H9 (cell line): ENCODE measurements at regions not wholly inside any gene's neighbourhood (a gene's known extent, or its start where the extent isn't known, plus 50 kb on each side); places are given as distances from the start of the nearest gene placed in this dataset.

Experiments
- DNase-seq: peaks from one replicate; pipeline ENCODE4 v3.0.0-alpha.2; 2017
- H2AFZ ChIP-seq: one replicate; pipeline ENCODE4 v1.6.1; 2013; ENCODE audit warnings: mild to moderate bottlenecking, low read length, control low read depth, moderate library complexity
- H2AK5ac ChIP-seq: 2 replicates; pipeline ENCODE4 v1.6.1; 2013; ENCODE audit warnings: low read length, control low read depth, mixed read lengths; ENCODE audit not compliant: insufficient read length
- H2BK120ac ChIP-seq: one replicate; pipeline ENCODE4 v1.6.1; 2013; ENCODE audit warnings: low read depth, mild to moderate bottlenecking, low read length, control low read depth, inconsistent platforms; ENCODE audit not compliant: poor library complexity, severe bottlenecking
- H2BK12ac ChIP-seq: 2 replicates; pipeline ENCODE4 v1.6.1; 2013; ENCODE audit warnings: low read length, control low read depth, mixed read lengths, low read depth; ENCODE audit not compliant: insufficient read length
- H2BK15ac ChIP-seq: 2 replicates; pipeline ENCODE4 v1.6.1; 2013; ENCODE audit warnings: low read depth, low read length, control low read depth
- H2BK20ac ChIP-seq: one replicate; pipeline ENCODE4 v1.6.1; 2013; ENCODE audit warnings: low read depth, mild to moderate bottlenecking, low read length, control low read depth, inconsistent platforms; ENCODE audit not compliant: poor library complexity, severe bottlenecking
- H2BK5ac ChIP-seq: 2 replicates; pipeline ENCODE4 v1.6.1; 2013; ENCODE audit warnings: low read length, control low read depth, mixed read lengths; ENCODE audit not compliant: insufficient read length
- H3K14ac ChIP-seq: 2 replicates; pipeline ENCODE4 v1.6.1; 2013; ENCODE audit warnings: low read length, control low read depth; ENCODE audit not compliant: insufficient read depth
- H3K18ac ChIP-seq: 2 replicates; pipeline ENCODE4 v1.6.1; 2013; ENCODE audit warnings: low read depth, mild to moderate bottlenecking, mixed read lengths, low read length, control low read depth; ENCODE audit not compliant: insufficient read length
- H3K23ac ChIP-seq: 2 replicates; pipeline ENCODE4 v1.6.1; 2013; ENCODE audit warnings: low read length, control low read depth, mixed read lengths, low read depth; ENCODE audit not compliant: insufficient read length
- H3K23me2 ChIP-seq: 2 replicates; pipeline ENCODE4 v1.6.1; 2013; ENCODE audit warnings: low read depth, mild to moderate bottlenecking, mixed read lengths, low read length, control low read depth; ENCODE audit not compliant: insufficient read length, poor library complexity, severe bottlenecking
- H3K27ac ChIP-seq: 2 replicates; pipeline ENCODE4 v1.5.1; 2013; ENCODE audit warnings: low read length, control low read depth, mixed read lengths, low read depth; ENCODE audit not compliant: insufficient read length
- H3K27me3 ChIP-seq: 2 replicates; pipeline ENCODE4 v1.6.1; 2013; ENCODE audit warnings: low read length, control low read depth, inconsistent platforms; ENCODE audit not compliant: insufficient read depth
- H3K4ac ChIP-seq: 2 replicates; pipeline ENCODE4 v1.6.1; 2013; ENCODE audit warnings: low read depth, mild to moderate bottlenecking, control low read depth, inconsistent platforms, low read length, moderate library complexity
- H3K4me1 ChIP-seq: 2 replicates; pipeline ENCODE4 v1.6.1; 2013; ENCODE audit warnings: low read length, control low read depth, inconsistent platforms; ENCODE audit not compliant: insufficient read depth
- H3K4me2 ChIP-seq: 2 replicates; pipeline ENCODE4 v1.6.1; 2013; ENCODE audit warnings: low read length, control low read depth, mixed read lengths; ENCODE audit not compliant: insufficient read length, insufficient read depth
- H3K56ac ChIP-seq: 2 replicates; pipeline ENCODE4 v1.6.1; 2013; ENCODE audit warnings: low read depth, mild to moderate bottlenecking, mixed read lengths, low read length, control low read depth; ENCODE audit not compliant: insufficient read length
- H3K79me1 ChIP-seq: 2 replicates; pipeline ENCODE4 v1.6.1; 2013; ENCODE audit warnings: low read depth, mild to moderate bottlenecking, moderate library complexity, low read length, control low read depth, inconsistent platforms; ENCODE audit not compliant: insufficient read depth, poor library complexity, severe bottlenecking
- H3K79me2 ChIP-seq: 2 replicates; pipeline ENCODE4 v1.6.1; 2013; ENCODE audit warnings: low read length, control low read depth, inconsistent platforms; ENCODE audit not compliant: insufficient read depth
- H3K9ac ChIP-seq: 2 replicates; pipeline ENCODE4 v1.6.1; 2013; ENCODE audit warnings: low read length, control low read depth, mixed read lengths; ENCODE audit not compliant: insufficient read length; ENCODE audit errors: extremely low read depth
- H3K9me3 ChIP-seq: one replicate; pipeline ENCODE4 v1.6.1; 2013; ENCODE audit warnings: low read depth, low read length, inconsistent platforms; ENCODE audit not compliant: control insufficient read depth
- H3T11ph ChIP-seq: one replicate; pipeline ENCODE4 v1.6.1; 2013; ENCODE audit warnings: mild to moderate bottlenecking, low read length, control low read depth, inconsistent platforms
- H4K20me1 ChIP-seq: one replicate; pipeline ENCODE4 v1.6.1; 2013; ENCODE audit not compliant: control insufficient read depth, insufficient read length, insufficient read depth
- H4K5ac ChIP-seq: 2 replicates; pipeline ENCODE4 v1.6.1; 2013; ENCODE audit warnings: low read depth, mild to moderate bottlenecking, mixed read lengths, low read length, control low read depth; ENCODE audit not compliant: insufficient read length
- H4K8ac ChIP-seq: replicated peaks from 2 replicates; pipeline ENCODE4 v1.6.1; 2013; ENCODE audit warnings: low read length, control low read depth, mixed read lengths, low read depth; ENCODE audit not compliant: insufficient read length
- H4K91ac ChIP-seq: 2 replicates; pipeline ENCODE4 v1.6.1; 2013; ENCODE audit warnings: low read depth, mild to moderate bottlenecking, moderate library complexity, mixed read lengths, low read length, control low read depth; ENCODE audit not compliant: insufficient read length
- H3K27ac Mint-ChIP-seq, 3 experiments: 2 replicates in 2 of 3; 3 replicates in 1 of 3; pipeline ENCODE4 v1.8.0; 2020 to 2021; ENCODE audit warnings: mixed read lengths in 3 of 3, mild to moderate bottlenecking in 1 of 3, moderate library complexity in 1 of 3
- H3K27me3 Mint-ChIP-seq: 2 replicates; pipeline ENCODE4 v1.8.0; 2021; ENCODE audit warnings: low read depth, mild to moderate bottlenecking, moderate library complexity, mixed read lengths
- H3K36me3 Mint-ChIP-seq, 3 experiments: 2 replicates in 2 of 3; 3 replicates in 1 of 3; pipeline ENCODE4 v1.8.0; 2020 to 2021; ENCODE audit warnings: low read depth in 3 of 3, mixed read lengths in 3 of 3; ENCODE audit not compliant: insufficient read depth in 1 of 3
- H3K4me1 Mint-ChIP-seq, 2 experiments: 2 replicates each; pipeline ENCODE4 v1.8.0; 2020; ENCODE audit warnings: mixed read lengths in 2 of 2
- H3K4me3 Mint-ChIP-seq, 2 experiments: 2 replicates in 1 of 2; 3 replicates in 1 of 2; pipeline ENCODE4 v1.8.0; 2020 to 2021; ENCODE audit warnings: mild to moderate bottlenecking in 2 of 2, mixed read lengths in 2 of 2, moderate library complexity in 1 of 2
- H3K9me3 Mint-ChIP-seq, 2 experiments: 2 replicates in 1 of 2; 3 replicates in 1 of 2; pipeline ENCODE4 v1.8.0; 2020; ENCODE audit warnings: mild to moderate bottlenecking in 2 of 2, mixed read lengths in 2 of 2, moderate library complexity in 1 of 2
- WGBS: extraction: QIAGEN DNeasy Blood & Tissue Kit; methylation state at CpG from one replicate; pipeline ENCODE4 v1.1.7; 2013; ENCODE audit warnings: missing lambda C conversion rate, low lambda C conversion rate, mixed read lengths; ENCODE audit not compliant: insufficient read length; ENCODE audit errors: extremely low coverage; 5-methylcytosine and 5-hydroxymethylcytosine counted together
- TF ChIP-seq, protein P1 (sequence below): fragments of 200-600 bp; sonication (generic); conservative IDR thresholded peaks from 3 replicates; pipeline ENCODE4 v1.8.0; 2021; ENCODE audit warnings: antibody characterized with exemption, mild to moderate bottlenecking

DNA sequence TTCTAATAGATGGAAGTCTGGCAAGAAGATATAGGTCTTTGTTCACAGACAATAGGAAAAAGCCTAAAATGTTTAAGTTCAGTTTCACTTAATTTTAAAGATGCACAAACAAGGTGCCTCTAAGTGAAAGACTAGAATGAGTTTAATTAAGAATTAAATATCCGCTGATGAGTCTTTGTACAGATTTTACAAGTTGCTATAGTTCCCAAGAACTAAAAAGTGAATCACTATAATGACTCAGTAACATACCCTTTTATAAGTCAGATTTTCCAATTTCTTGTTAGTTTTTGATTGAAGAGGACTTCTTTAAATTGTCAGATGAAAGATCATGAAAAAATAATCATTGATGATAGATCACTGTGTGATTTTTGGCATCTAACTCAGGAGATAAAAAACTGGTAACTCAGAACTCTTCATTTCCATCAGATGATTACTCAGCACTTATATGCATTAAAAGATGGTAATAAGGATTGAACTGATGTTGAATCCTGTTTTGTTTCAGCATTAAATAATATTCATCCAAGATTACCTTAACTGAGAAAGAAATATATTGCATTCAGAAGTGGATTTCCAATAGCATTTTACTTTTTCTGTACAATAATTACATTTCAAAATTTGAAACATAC is 59.0 kb upstream of the ST6GALNAC3 start:
- no peak overlapping the region for H3K27ac ChIP-seq
- H2AFZ ChIP-seq = no peak overlapping the region
- no peak for DNase-seq
- no peak overlapping the region for H3K4me2 ChIP-seq
- TF ChIP-seq, protein P1, sequence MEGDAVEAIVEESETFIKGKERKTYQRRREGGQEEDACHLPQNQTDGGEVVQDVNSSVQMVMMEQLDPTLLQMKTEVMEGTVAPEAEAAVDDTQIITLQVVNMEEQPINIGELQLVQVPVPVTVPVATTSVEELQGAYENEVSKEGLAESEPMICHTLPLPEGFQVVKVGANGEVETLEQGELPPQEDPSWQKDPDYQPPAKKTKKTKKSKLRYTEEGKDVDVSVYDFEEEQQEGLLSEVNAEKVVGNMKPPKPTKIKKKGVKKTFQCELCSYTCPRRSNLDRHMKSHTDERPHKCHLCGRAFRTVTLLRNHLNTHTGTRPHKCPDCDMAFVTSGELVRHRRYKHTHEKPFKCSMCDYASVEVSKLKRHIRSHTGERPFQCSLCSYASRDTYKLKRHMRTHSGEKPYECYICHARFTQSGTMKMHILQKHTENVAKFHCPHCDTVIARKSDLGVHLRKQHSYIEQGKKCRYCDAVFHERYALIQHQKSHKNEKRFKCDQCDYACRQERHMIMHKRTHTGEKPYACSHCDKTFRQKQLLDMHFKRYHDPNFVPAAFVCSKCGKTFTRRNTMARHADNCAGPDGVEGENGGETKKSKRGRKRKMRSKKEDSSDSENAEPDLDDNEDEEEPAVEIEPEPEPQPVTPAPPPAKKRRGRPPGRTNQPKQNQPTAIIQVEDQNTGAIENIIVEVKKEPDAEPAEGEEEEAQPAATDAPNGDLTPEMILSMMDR = no peak
- no peak overlapping the region for H4K91ac ChIP-seq
- no peak overlapping the region for H2AK5ac ChIP-seq
- H3K9ac ChIP-seq = no peak overlapping the region
- no peak overlapping the region for H2BK20ac ChIP-seq
- H2BK5ac ChIP-seq = no peak overlapping the region
- H3K9me3 ChIP-seq = no peaks in the 10 kb centered on the region
- H4K8ac ChIP-seq = no peak overlapping the region
- H3K27me3 ChIP-seq = no peaks in the 10 kb centered on the region; the same call in 1 of the 2 replicates
- no peaks in the 10 kb centered on the region for H3K36me3 Mint-ChIP-seq
- H2BK120ac ChIP-seq = no peak overlapping the region
- H4K5ac ChIP-seq = no peak overlapping the region
- H3K23me2 ChIP-seq = no peaks in the 10 kb centered on the region
- no peak overlapping the region for H3K4me3 Mint-ChIP-seq
- no peaks in the 10 kb centered on the region for H3K79me1 ChIP-seq
- H4K20me1 ChIP-seq = no peaks in the 10 kb centered on the region
- no peak overlapping the region for H3K56ac ChIP-seq
- H3K4me1 ChIP-seq = no peaks in the 10 kb centered on the region
- no peak overlapping the region for H3T11ph ChIP-seq
- WGBS = no CpG with 5 or more reads among the region's 1 CpG
- H3K4me1 Mint-ChIP-seq = peaks cover 4 to 6% of the 10 kb centered on the region in 2 experiments; a peak in 3 of 4 replicates
- H2BK12ac ChIP-seq = no peak overlapping the region
- no peaks in the 10 kb centered on the region for H3K9me3 Mint-ChIP-seq
- no peak overlapping the region for H3K4ac ChIP-seq
- no peak overlapping the region for H3K14ac ChIP-seq
- no peak overlapping the region for H2BK15ac ChIP-seq
- H3K23ac ChIP-seq = no peak overlapping the region
- H3K79me2 ChIP-seq = no peaks in the 10 kb centered on the region
- H3K18ac ChIP-seq = no peak overlapping the region
- no peaks in the 10 kb centered on the region; the same call in 1 of the 2 replicates for H3K27me3 Mint-ChIP-seq
- H3K27ac Mint-ChIP-seq = no peak overlapping the region
